PFSK-1 (cell line): ENCODE measurements at regions not wholly inside any gene's neighbourhood (a gene's known extent, or its start where the extent isn't known, plus 50 kb on each side); places are given as distances from the start of the nearest gene placed in this dataset.

Source experiments
- FOXP2 ChIP-seq: optimal IDR thresholded peaks from 2 replicates; pipeline ENCODE3; 2011; ENCODE audit warnings: borderline replicate concordance, control low read depth, inconsistent platforms; ENCODE audit not compliant: insufficient read depth; ENCODE audit errors: extremely low read length, extremely low read depth
- POLR2AphosphoS5 ChIP-seq: IDR thresholded peaks from 2 replicates; pipeline ENCODE4 v1.6.1; 2012; ENCODE audit warnings: low read depth, mild to moderate bottlenecking, control low read depth, low read length, moderate library complexity
- SIN3A ChIP-seq: IDR thresholded peaks from 2 replicates; pipeline ENCODE4 v1.6.1; 2012; ENCODE audit warnings: mild to moderate bottlenecking, low read length, moderate library complexity, borderline replicate concordance; ENCODE audit not compliant: insufficient read depth
- TAF1 ChIP-seq: IDR thresholded peaks from 2 replicates; pipeline ENCODE4 v1.6.1; 2012; ENCODE audit warnings: low read length, control low read depth, borderline replicate concordance; ENCODE audit not compliant: insufficient read depth
- TF ChIP-seq, protein P1 (sequence below), 2 experiments: IDR thresholded peaks; 2 replicates each; pipeline versions ENCODE4 v1.6.1 to v1.8.0; 2011 to 2012; ENCODE audit warnings: low read depth in 2 of 2, low read length in 2 of 2, control low read depth in 1 of 2, inconsistent platforms in 1 of 2, mild to moderate bottlenecking in 1 of 2, moderate library complexity in 1 of 2; ENCODE audit not compliant: insufficient read depth in 1 of 2

DNA sequence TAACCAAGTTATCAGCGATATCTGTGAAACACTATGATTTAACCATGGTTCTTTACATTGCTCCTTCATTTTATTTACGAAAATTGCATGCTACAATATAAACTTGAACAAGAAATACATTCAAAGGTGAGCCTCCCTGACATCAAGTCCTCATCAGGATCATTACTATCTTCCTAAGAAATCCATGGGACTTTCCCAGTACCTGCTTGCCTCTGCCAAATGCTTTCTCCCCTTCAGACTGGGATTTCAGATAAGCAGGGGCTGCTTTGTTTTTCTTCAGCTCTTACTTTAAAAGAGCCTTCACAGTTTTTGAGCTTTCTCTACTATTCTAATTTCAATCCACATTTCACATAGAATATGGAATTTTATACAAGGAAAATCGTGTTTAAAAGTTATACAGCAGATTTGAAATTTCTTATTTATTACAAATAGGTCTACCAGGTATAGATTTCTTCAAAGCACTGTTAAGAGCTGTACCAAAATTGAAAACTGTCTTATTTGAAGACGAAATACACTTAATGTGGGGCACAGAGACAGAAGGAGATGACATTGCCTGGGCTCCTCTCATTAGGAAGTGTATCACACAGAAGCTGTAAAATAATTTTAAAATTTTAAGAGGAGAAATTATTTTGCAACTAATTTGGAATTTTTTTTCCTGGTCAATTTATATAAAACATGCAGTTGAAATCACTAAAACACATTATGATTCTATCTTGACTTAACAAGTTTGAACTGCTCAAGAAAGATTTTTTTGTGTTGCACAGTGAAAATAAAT, 615.0 kb upstream of the AGTR1 start:
- TF ChIP-seq FOXP2 = no peak
- no peak for TF ChIP-seq TAF1
- TF ChIP-seq SIN3A = no peak
- TF ChIP-seq POLR2AphosphoS5 = no peak
- TF ChIP-seq, protein P1, sequence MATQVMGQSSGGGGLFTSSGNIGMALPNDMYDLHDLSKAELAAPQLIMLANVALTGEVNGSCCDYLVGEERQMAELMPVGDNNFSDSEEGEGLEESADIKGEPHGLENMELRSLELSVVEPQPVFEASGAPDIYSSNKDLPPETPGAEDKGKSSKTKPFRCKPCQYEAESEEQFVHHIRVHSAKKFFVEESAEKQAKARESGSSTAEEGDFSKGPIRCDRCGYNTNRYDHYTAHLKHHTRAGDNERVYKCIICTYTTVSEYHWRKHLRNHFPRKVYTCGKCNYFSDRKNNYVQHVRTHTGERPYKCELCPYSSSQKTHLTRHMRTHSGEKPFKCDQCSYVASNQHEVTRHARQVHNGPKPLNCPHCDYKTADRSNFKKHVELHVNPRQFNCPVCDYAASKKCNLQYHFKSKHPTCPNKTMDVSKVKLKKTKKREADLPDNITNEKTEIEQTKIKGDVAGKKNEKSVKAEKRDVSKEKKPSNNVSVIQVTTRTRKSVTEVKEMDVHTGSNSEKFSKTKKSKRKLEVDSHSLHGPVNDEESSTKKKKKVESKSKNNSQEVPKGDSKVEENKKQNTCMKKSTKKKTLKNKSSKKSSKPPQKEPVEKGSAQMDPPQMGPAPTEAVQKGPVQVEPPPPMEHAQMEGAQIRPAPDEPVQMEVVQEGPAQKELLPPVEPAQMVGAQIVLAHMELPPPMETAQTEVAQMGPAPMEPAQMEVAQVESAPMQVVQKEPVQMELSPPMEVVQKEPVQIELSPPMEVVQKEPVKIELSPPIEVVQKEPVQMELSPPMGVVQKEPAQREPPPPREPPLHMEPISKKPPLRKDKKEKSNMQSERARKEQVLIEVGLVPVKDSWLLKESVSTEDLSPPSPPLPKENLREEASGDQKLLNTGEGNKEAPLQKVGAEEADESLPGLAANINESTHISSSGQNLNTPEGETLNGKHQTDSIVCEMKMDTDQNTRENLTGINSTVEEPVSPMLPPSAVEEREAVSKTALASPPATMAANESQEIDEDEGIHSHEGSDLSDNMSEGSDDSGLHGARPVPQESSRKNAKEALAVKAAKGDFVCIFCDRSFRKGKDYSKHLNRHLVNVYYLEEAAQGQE (IDR thresholded peaks at IDR 0.05; ENCODE audit: insufficient read depth in 1 of 2, low read depth in 2 of 2, low read length in 2 of 2) = no peak

DNA sequence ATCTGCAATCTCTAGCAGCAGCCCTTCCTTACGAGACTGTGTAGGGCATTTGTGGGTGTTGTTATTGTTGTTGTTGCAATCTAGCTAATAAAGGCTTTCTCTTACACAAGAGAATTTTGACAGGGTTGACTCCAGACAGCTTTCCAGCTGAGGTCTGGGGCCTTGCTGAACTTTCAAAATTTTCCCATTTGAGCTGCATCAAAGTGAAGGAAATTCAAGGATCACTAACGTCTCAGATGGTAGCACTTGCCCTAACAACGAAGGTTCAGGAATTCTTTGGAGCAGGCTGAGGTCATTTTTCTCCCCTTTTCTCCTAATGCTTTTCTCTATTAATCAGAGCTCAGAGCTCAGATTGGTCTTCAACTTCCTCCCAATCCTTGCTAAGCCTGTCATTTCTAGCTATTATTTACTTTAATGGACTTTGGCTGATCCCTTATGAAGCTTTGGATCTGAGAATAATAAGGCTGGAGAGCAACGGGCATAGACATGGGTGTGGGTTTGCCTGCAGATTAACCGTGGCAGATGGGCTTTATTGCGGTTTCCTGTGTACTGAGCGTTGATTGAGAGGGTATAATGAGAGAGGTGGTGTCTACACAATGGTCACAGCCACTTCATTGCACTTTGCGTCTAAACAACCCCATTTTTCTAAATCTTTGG, 614.0 kb upstream of the AGTR1 start:
- TF ChIP-seq TAF1 (no peak), SIN3A (no peak)

DNA sequence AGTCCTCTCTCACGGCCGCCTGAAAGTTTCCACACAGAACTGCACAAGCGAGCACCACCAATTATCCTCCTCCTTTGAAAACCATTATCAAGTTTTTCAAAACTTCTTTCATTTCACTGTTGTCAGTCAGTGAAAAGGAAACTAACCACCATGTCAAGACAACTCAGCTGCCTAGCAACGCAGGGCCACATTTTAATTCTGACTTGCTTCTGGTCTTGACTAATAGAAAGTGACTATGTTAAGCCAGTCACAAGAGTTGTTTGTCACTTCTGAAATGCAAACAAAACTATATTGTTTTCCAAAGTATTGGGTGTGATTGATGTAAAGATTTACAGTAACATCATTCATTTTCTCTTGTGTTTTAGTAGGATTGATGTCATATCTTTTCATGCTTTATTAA, 612.8 kb upstream of the AGTR1 start:
- TF ChIP-seq SIN3A (no peak), FOXP2 (no peak), TAF1 (no peak), POLR2AphosphoS5 (no peak)
- TF ChIP-seq, protein P1 (IDR thresholded peaks at IDR 0.05; ENCODE audit: insufficient read depth in 1 of 2, low read depth in 2 of 2, low read length in 2 of 2) = no peak

DNA sequence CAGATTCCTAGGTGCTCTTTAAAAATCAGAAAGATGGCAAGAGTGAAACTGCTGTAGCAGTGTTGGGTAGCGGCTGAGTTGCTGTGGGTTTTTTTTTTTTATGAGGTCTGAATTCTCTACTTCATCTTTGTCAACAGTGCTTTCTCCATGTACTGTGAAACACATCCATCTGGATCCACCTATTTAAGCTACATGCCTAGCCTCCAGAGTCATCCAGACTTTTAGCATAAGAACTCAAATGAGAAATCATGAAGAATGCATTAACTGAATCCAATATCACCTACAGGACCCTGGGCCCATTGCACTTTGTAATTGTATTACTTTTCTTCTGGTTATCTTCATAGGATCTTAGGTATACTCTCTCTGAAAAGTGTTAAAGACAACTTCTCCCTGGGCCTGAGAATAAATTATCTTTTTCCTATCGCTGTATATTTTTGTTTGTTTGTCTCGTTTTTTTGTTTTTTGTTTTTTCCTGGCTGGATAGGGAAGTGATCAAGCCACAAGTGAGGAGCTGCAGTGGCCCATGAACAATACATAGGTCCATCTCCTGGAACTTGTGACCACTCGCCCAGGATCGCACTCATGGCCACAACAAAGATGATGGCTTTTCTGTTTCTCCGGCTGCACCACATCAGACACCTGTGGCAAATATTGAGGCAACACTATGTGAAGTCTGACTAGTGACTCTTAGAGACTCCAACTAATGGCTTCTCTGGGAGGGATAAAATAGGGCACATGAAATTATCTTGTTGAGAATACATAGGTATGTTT, 609.9 kb upstream of the AGTR1 start:
- TF ChIP-seq, protein P1 (IDR thresholded peaks at IDR 0.05; ENCODE audit: insufficient read depth in 1 of 2, low read depth in 2 of 2, low read length in 2 of 2) = no peak
- TF ChIP-seq TAF1 (no peak), SIN3A (no peak)

DNA sequence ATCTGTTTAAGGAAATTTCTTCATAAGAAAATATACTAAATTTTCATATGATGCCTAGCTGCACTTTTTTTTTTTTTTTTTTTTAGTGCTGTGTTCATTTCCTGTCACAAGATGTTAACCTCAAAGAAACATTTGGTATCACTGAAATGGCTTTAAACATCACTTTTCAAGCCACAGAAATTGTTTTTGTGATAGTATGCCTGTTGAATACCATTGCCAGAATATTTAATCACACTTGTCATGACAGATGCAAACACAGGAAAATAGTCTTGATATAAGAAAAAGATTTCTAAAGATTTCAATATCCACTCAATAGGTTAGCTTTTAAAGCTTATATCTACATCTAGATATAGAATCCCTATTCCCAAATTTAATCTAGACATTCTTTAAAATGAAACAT, 608.5 kb upstream of the AGTR1 start:
- no peak for TF ChIP-seq POLR2AphosphoS5
- no peak for TF ChIP-seq SIN3A
- TF ChIP-seq, protein P1 (IDR thresholded peaks at IDR 0.05; ENCODE audit: insufficient read depth in 1 of 2, low read depth in 2 of 2, low read length in 2 of 2) = no peak
- TF ChIP-seq FOXP2 = no peak
- no peak for TF ChIP-seq TAF1
